SK-N-MC (cell line): ENCODE measurements at regions not wholly inside any gene's neighbourhood (a gene's known extent, or its start where the extent isn't known, plus 50 kb on each side); places are given as distances from the start of the nearest gene placed in this dataset.

Source experiments
- EZH2 ChIP-seq: fragments of 200-600 bp; sonication (generic); IDR thresholded peaks from one replicate; pipeline ENCODE4 v1.6.1; 2017; ENCODE audit warnings: antibody characterized with exemption
- POLR2AphosphoS5 ChIP-seq: IDR thresholded peaks from 2 replicates; pipeline ENCODE4 v1.6.1; 2012; ENCODE audit warnings: mild to moderate bottlenecking, low read depth, low read length, borderline replicate concordance

DNA sequence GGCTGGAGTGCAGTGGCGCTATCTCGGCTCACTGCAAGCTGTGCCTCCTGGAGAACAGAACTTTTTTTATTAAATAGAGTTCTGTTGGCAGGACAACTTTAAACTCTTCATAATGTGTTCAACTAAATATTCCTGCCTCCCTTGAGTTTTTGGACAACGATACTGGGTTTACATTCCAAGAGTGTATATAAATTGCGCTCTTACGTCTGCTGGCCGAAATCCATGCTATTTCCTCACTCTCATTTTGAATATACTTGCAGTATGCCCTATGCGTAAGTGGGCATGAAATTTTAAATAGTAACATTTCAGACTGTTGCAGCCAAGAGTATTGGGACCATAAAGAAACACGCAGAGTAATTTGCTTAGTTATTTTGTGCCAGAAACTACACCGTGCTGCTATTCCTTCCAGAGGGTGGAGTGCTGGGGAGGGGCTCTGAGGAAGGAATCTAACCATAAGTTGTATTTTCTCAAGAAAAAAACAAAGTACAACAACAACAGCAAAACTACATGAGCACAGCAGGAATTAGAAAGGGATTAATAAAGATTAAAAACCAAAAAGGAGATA lies 480.0 kb downstream of the NLGN4X start:
- no peak for TF ChIP-seq EZH2
- no peak for TF ChIP-seq POLR2AphosphoS5
